Fibroblast of lung (primary cell): ENCODE measurements at regions not wholly inside any gene's neighbourhood (a gene's known extent, or its start where the extent isn't known, plus 50 kb on each side); places are given as distances from the start of the nearest gene placed in this dataset.
"Not testable (repeated sequence)": the region's sequence is repeated elsewhere in the genome, so short reads cannot be mapped to it uniquely, and the experiment has no call there.

ENCODE experiments used
- CTCF ChIP-seq, 2 donors: IDR thresholded peaks in 1 of 2; conservative IDR thresholded peaks in 1 of 2; 1 replicate in 1 of 2; 2 replicates in 1 of 2; pipeline ENCODE4 v1.5.1; 2011 to 2012; ENCODE audit warnings: low read length in 2 of 2, control low read depth in 1 of 2, inconsistent platforms in 1 of 2, low read depth in 1 of 2, mild to moderate bottlenecking in 1 of 2
- EZH2 ChIP-seq: IDR thresholded peaks from 2 replicates; pipeline ENCODE4 v1.5.1; 2012; ENCODE audit warnings: low read length, control low read depth, mild to moderate bottlenecking; ENCODE audit errors: missing control alignments

- TF ChIP-seq CTCF (conservative IDR thresholded peaks at IDR 0.05 in 1 of 2, IDR thresholded peaks at IDR 0.05 in 1 of 2; ENCODE audit: low read depth in 1 of 2, low read length in 2 of 2); EZH2: not testable (repeated sequence)
Measured at GRCh38 chr17:16832853-16833252, 139.1 kb downstream of the TNFRSF13B start.
